ENCODE measurements at regions not wholly inside any gene's neighbourhood (a gene's known extent, or its start where the extent isn't known, plus 50 kb on each side); places are given as distances from the start of the nearest gene placed in this dataset.
A peak's percentile ranks its signal among the peaks of the same experiment; 100 is the strongest.

GRCh38 chr4:29553846-29554245 is 1166.3 kb upstream of the PCDH7 start:
- POLR2A ChIA-PET, result no interaction called here

More at GRCh38 chr4:29553846-29554245, 1166.3 kb upstream of the PCDH7 start:
- peak; percentile 32 for DNase-seq (ENCODE audit: low read depth, low spot score)
- Histone ChIP-seq H3K27ac (ENCODE audit: insufficient read depth, low read depth, low read length) (no peak overlapping the region), H2AFZ (ENCODE audit: low read depth, low read length) (no peak overlapping the region), H3K4me3 (replicated peaks in 1 of 3; ENCODE audit: insufficient read depth in 1 of 3, low read depth in 1 of 3, low read length in 3 of 3) (no peak overlapping the region), H3K9ac (replicated peaks; ENCODE audit: extremely low read depth, insufficient read depth, low read length) (no peak overlapping the region), H3K4me2 (ENCODE audit: insufficient read depth, low read length) (no peak overlapping the region), H3K4me1 (ENCODE audit: control insufficient read depth, extremely low read depth, insufficient read depth, low read length) (no peaks in the 10 kb centered on the region), H3K9me3 (replicated peaks; ENCODE audit: control insufficient read depth, insufficient read depth, low read length) (no peaks in the 10 kb centered on the region), H4K20me1 (replicated peaks; ENCODE audit: control insufficient read depth, extremely low read depth, insufficient read depth, low read length) (no peaks in the 10 kb centered on the region), H3K36me3 (ENCODE audit: control insufficient read depth in 2 of 2, extremely low read depth in 1 of 2, insufficient read depth in 2 of 2, low read length in 2 of 2) (no peaks in the 10 kb centered on the region), H3K9me1 (replicated peaks; ENCODE audit: control insufficient read depth, extremely low read depth, insufficient read depth, low read length) (no peaks in the 10 kb centered on the region), H3K79me2 (ENCODE audit: control insufficient read depth, insufficient read depth, low read length) (no peaks in the 10 kb centered on the region), H3K27me3 (ENCODE audit: control insufficient read depth in 2 of 2, insufficient read depth in 2 of 2, low read length in 2 of 2) (no peaks in the 10 kb centered on the region)
- FAIRE-seq, result peak; percentile 15
- intact Hi-C loops (cut with micrococcal nuclease), result no loop called here
- CTCF ChIA-PET, result no interaction called here
- dilution Hi-C loops (cut with MboI; ENCODE audit: extremely low pct_ligation_motif_present, low sequenced_read_pairs), result no loop called here
- TF ChIP-seq CTCF (IDR thresholded peaks at IDR 0.05; ENCODE audit: extremely low read depth in 1 of 2, insufficient read depth in 1 of 2, low read depth in 1 of 2, low read length in 2 of 2), result no peak
- no peak for TF ChIP-seq FOS (IDR thresholded peaks at IDR 0.05; ENCODE audit: borderline replicate concordance, insufficient read depth, low read length)
- TF ChIP-seq POLR2A (IDR thresholded peaks at IDR 0.05; ENCODE audit: low read depth, low read length), result no peak
- no peak for TF ChIP-seq GATA2 (IDR thresholded peaks at IDR 0.05; ENCODE audit: insufficient read depth, insufficient read length, low read depth, low read length)
- no peak for TF ChIP-seq EZH2 (IDR thresholded peaks at IDR 0.05; ENCODE audit: borderline replicate concordance, low read depth, low read length, severe bottlenecking)
- no peak for TF ChIP-seq MYC (IDR thresholded peaks at IDR 0.05; ENCODE audit: low read depth, low read length)
- TF ChIP-seq JUN (IDR thresholded peaks at IDR 0.05; ENCODE audit: borderline replicate concordance, insufficient read depth, insufficient read length, low read depth), result no peak
- no peak for TF ChIP-seq POLR2AphosphoS5 (IDR thresholded peaks at IDR 0.05; ENCODE audit: insufficient read depth, low read depth, low read length)
- TF ChIP-seq MAX (IDR thresholded peaks at IDR 0.05; ENCODE audit: insufficient read depth, insufficient read length), result no peak
- BruUV-seq (replicated peaks), result no TSS peak

Data from endothelial cell of umbilical vein (primary cell).